ENCODE measurements at regions not wholly inside any gene's neighbourhood (a gene's known extent, or its start where the extent isn't known, plus 50 kb on each side); places are given as distances from the start of the nearest gene placed in this dataset.

DNA sequence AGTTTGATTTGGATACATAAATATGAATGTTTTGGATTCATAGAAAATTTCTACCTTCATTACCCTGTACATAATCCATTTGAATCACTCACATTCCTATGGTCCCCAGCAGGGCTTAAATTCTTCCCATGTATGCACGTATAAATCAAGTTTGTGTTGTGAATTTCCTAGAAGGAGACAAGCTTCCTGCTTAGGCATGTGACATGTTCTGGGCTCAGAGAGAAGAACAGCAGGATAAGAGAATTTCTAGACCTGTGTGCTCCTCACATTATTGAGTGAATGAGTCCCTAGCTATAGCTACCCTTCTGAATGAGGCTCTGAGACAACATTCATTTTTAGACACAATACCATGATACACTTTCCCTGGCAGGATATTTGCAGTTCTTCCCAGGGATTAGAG lies 229.1 kb downstream of the YTHDC2 start:
- no peaks in the 10 kb centered on the region for H3K27me3 ChIP-seq (ENCODE audit: control insufficient read depth, insufficient read depth, low read length)
- CTCF ChIA-PET = no interaction called here
- no peak for ATAC-seq
- no peaks in the 10 kb centered on the region for H3K36me3 ChIP-seq (ENCODE audit: control insufficient read depth, insufficient read depth, low read length)
- POLR2A ChIA-PET = no interaction called here
- no peak for DNase-seq (ENCODE audit: low read depth, low spot score)
- TF ChIP-seq SIN3A (IDR thresholded peaks at IDR 0.05; ENCODE audit: borderline replicate concordance, insufficient read depth, low read depth, low read length) = no peak
- no peak for TF ChIP-seq POLR2AphosphoS5 (IDR thresholded peaks at IDR 0.05; ENCODE audit: low read depth, low read length)
- no peak for TF ChIP-seq TCF7L2 (IDR thresholded peaks at IDR 0.05; ENCODE audit: low read depth, low read length)
- no peak for TF ChIP-seq CTCF (IDR thresholded peaks at IDR 0.05)
- TF ChIP-seq, protein P1, sequence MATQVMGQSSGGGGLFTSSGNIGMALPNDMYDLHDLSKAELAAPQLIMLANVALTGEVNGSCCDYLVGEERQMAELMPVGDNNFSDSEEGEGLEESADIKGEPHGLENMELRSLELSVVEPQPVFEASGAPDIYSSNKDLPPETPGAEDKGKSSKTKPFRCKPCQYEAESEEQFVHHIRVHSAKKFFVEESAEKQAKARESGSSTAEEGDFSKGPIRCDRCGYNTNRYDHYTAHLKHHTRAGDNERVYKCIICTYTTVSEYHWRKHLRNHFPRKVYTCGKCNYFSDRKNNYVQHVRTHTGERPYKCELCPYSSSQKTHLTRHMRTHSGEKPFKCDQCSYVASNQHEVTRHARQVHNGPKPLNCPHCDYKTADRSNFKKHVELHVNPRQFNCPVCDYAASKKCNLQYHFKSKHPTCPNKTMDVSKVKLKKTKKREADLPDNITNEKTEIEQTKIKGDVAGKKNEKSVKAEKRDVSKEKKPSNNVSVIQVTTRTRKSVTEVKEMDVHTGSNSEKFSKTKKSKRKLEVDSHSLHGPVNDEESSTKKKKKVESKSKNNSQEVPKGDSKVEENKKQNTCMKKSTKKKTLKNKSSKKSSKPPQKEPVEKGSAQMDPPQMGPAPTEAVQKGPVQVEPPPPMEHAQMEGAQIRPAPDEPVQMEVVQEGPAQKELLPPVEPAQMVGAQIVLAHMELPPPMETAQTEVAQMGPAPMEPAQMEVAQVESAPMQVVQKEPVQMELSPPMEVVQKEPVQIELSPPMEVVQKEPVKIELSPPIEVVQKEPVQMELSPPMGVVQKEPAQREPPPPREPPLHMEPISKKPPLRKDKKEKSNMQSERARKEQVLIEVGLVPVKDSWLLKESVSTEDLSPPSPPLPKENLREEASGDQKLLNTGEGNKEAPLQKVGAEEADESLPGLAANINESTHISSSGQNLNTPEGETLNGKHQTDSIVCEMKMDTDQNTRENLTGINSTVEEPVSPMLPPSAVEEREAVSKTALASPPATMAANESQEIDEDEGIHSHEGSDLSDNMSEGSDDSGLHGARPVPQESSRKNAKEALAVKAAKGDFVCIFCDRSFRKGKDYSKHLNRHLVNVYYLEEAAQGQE (IDR thresholded peaks at IDR 0.05; ENCODE audit: insufficient read depth in 1 of 2, low read depth in 2 of 2, low read length in 1 of 2) = no peak
- H3K4me3 ChIP-seq (ENCODE audit: low read depth in 2 of 2, low read length in 2 of 2) = no peak overlapping the region
- in situ Hi-C loops (cut with HindIII; ENCODE audit: low pct_unique_long_range_greater_than_20kb, low sequenced_read_pairs) = no loop called here
- H3K9me3 ChIP-seq (ENCODE audit: control insufficient read depth, insufficient read depth, low read depth, low read length) = no peaks in the 10 kb centered on the region
- no TSS peak for BruUV-seq (replicated peaks)
- no peaks in the 10 kb centered on the region for H3K4me1 ChIP-seq (ENCODE audit: control insufficient read depth, insufficient read depth, low read length)
- no peak overlapping the region for H3K27ac ChIP-seq (ENCODE audit: low read length)
- intact Hi-C loops (cut with micrococcal nuclease; ENCODE audit: unreplicated experiment) = no loop called here

- Histone ChIP-seq H3K9me3 (ENCODE audit: control insufficient read depth, insufficient read depth, low read depth, low read length) (no peaks in the 10 kb centered on the region), H3K4me1 (ENCODE audit: control insufficient read depth, insufficient read depth, low read length) (no peaks in the 10 kb centered on the region), H3K4me3 (ENCODE audit: low read depth in 2 of 2, low read length in 2 of 2) (no peak overlapping the region), H3K36me3 (ENCODE audit: control insufficient read depth, insufficient read depth, low read length) (no peaks in the 10 kb centered on the region), H3K27me3 (ENCODE audit: control insufficient read depth, insufficient read depth, low read length) (no peaks in the 10 kb centered on the region), H3K27ac (ENCODE audit: low read length) (no peak overlapping the region)
- ChIA-PET CTCF (no interaction called here), POLR2A (no interaction called here)
- in situ Hi-C loops (cut with HindIII; ENCODE audit: low pct_unique_long_range_greater_than_20kb, low sequenced_read_pairs) = no loop called here
- DNase-seq (ENCODE audit: low read depth, low spot score) (no peak), ATAC-seq (no peak)
- intact Hi-C loops (cut with micrococcal nuclease; ENCODE audit: unreplicated experiment) = no loop called here
- TF ChIP-seq POLR2AphosphoS5 (IDR thresholded peaks at IDR 0.05; ENCODE audit: low read depth, low read length) (no peak), TCF7L2 (IDR thresholded peaks at IDR 0.05; ENCODE audit: low read depth, low read length) (no peak), CTCF (IDR thresholded peaks at IDR 0.05) (no peak)
- BruUV-seq (replicated peaks) = no TSS peak
Observed at GRCh38 chr5:113748403-113748802, 234.9 kb downstream of the YTHDC2 start.

- no peaks in the 10 kb centered on the region for H3K9me3 ChIP-seq (ENCODE audit: control insufficient read depth, insufficient read depth, low read depth, low read length)
- intact Hi-C loops (cut with micrococcal nuclease; ENCODE audit: unreplicated experiment) (no loop called here), in situ Hi-C loops (cut with HindIII; ENCODE audit: low pct_unique_long_range_greater_than_20kb, low sequenced_read_pairs) (no loop called here)
- TF ChIP-seq SIN3A (IDR thresholded peaks at IDR 0.05; ENCODE audit: borderline replicate concordance, insufficient read depth, low read depth, low read length) (no peak), TCF7L2 (IDR thresholded peaks at IDR 0.05; ENCODE audit: low read depth, low read length) (no peak), POLR2AphosphoS5 (IDR thresholded peaks at IDR 0.05; ENCODE audit: low read depth, low read length) (no peak), CTCF (IDR thresholded peaks at IDR 0.05) (no peak)
- TF ChIP-seq, protein P1 (IDR thresholded peaks at IDR 0.05; ENCODE audit: insufficient read depth in 1 of 2, low read depth in 2 of 2, low read length in 1 of 2) = no peak
- no TSS peak for BruUV-seq (replicated peaks)
- H3K27me3 ChIP-seq (ENCODE audit: control insufficient read depth, insufficient read depth, low read length) = no peaks in the 10 kb centered on the region
- H3K4me3 ChIP-seq (ENCODE audit: low read depth in 2 of 2, low read length in 2 of 2) = no peak overlapping the region
- no peak for DNase-seq (ENCODE audit: low read depth, low spot score)
- POLR2A ChIA-PET = no interaction called here
- no peak for ATAC-seq
- H3K36me3 ChIP-seq (ENCODE audit: control insufficient read depth, insufficient read depth, low read length) = no peaks in the 10 kb centered on the region
- H3K4me1 ChIP-seq (ENCODE audit: control insufficient read depth, insufficient read depth, low read length) = no peaks in the 10 kb centered on the region
- CTCF ChIA-PET = no interaction called here
- no peak overlapping the region for H3K27ac ChIP-seq (ENCODE audit: low read length)
Observed at GRCh38 chr5:113749334-113749733, 235.8 kb downstream of the YTHDC2 start.

All from Panc1 (cell line).